WTC11 (cell line): ENCODE measurements at regions not wholly inside any gene's neighbourhood (a gene's known extent, or its start where the extent isn't known, plus 50 kb on each side); places are given as distances from the start of the nearest gene placed in this dataset.

ENCODE experiments used
- ATAC-seq: fragments of 200-7000 bp; cut with Tn5 transposase; 2 replicates; pipeline ENCODE4 v1.10.0; 2021; ENCODE audit warnings: mild to moderate bottlenecking, moderate library complexity
- CTCF ChIA-PET: fragments of 300-600 bp; sonication (Branson Sonifier 250); formaldehyde crosslinking; loops from one replicate; lab custom pipeline; 2021; ENCODE audit warnings: antibody characterized with exemption; lab: Charles Lee
- POLR2A ChIA-PET: fragments of 350-600 bp; sonication (Branson Sonifier 250); formaldehyde crosslinking; loops from one replicate; lab custom pipeline; 2021; ENCODE audit warnings: antibody characterized with exemption; lab: Charles Lee
- DNase-seq: peaks from one replicate; pipeline ENCODE4 v3.0.0; 2021; ENCODE audit warnings: low spot score
- H3K27ac Mint-ChIP-seq: 2 replicates; pipeline ENCODE4 v1.8.0; 2021; ENCODE audit warnings: mixed read lengths
- H3K27me3 Mint-ChIP-seq: 2 replicates; pipeline ENCODE4 v1.8.0; 2021; ENCODE audit warnings: low read depth, mild to moderate bottlenecking, moderate library complexity, mixed read lengths
- H3K36me3 Mint-ChIP-seq: 2 replicates; pipeline ENCODE4 v1.8.0; 2021; ENCODE audit warnings: mixed read lengths
- H3K4me1 Mint-ChIP-seq: 2 replicates; pipeline ENCODE4 v1.8.0; 2022; ENCODE audit warnings: mixed read lengths
- H3K4me3 Mint-ChIP-seq: 2 replicates; pipeline ENCODE4 v1.8.0; 2021; ENCODE audit warnings: mild to moderate bottlenecking, moderate library complexity, mixed read lengths
- H3K9me3 Mint-ChIP-seq: 2 replicates; pipeline ENCODE4 v1.8.0; 2021; ENCODE audit warnings: mixed read lengths
- ATF1 ChIP-seq: sonication (generic); formaldehyde crosslinking; IDR thresholded peaks from 2 replicates; pipeline ENCODE4 v1.8.1; 2023; ENCODE audit warnings: mild to moderate bottlenecking, moderate library complexity, missing genetic modification reagents
- ATF2 ChIP-seq: sonication (generic); formaldehyde crosslinking; IDR thresholded peaks from 2 replicates; pipeline ENCODE4 v1.8.1; 2022; ENCODE audit warnings: low read depth, missing genetic modification reagents, borderline replicate concordance
- ETV6 ChIP-seq: sonication (generic); formaldehyde crosslinking; IDR thresholded peaks from 2 replicates; pipeline ENCODE4 v1.8.1; 2022; ENCODE audit warnings: mild to moderate bottlenecking, missing genetic modification reagents
- FOXJ3 ChIP-seq: sonication (generic); formaldehyde crosslinking; IDR thresholded peaks from 2 replicates; pipeline ENCODE4 v1.9.0; 2021; ENCODE audit warnings: missing genetic modification reagents, mild to moderate bottlenecking, borderline replicate concordance
- FOXP1 ChIP-seq: sonication (generic); formaldehyde crosslinking; IDR thresholded peaks from 2 replicates; pipeline ENCODE4 v1.8.0; 2022; ENCODE audit warnings: missing genetic modification reagents, mild to moderate bottlenecking, moderate library complexity, borderline replicate concordance
- GRHL2 ChIP-seq: fragments of 250-450 bp; sonication (Bioruptor Pico); IDR thresholded peaks from 2 replicates; pipeline ENCODE4 v1.8.0; 2022; ENCODE audit warnings: mild to moderate bottlenecking, moderate library complexity; ENCODE audit not compliant: insufficient replicate concordance, severe bottlenecking
- HMGXB4 ChIP-seq: sonication (generic); formaldehyde crosslinking; IDR thresholded peaks from 2 replicates; pipeline ENCODE4 v1.8.1; 2023; ENCODE audit warnings: mild to moderate bottlenecking, moderate library complexity, missing genetic modification reagents
- JUN ChIP-seq: sonication (generic); formaldehyde crosslinking; IDR thresholded peaks from 2 replicates; pipeline ENCODE4 v1.8.0; 2023; ENCODE audit warnings: mild to moderate bottlenecking, missing genetic modification reagents
- MYBL2 ChIP-seq: sonication (generic); formaldehyde crosslinking; IDR thresholded peaks from 2 replicates; pipeline ENCODE4 v1.8.1; 2023; ENCODE audit warnings: mild to moderate bottlenecking, moderate library complexity, missing genetic modification reagents
- NFYB ChIP-seq: sonication (generic); formaldehyde crosslinking; conservative IDR thresholded peaks from 2 replicates; pipeline ENCODE4 v1.8.0; 2022; ENCODE audit warnings: low read depth, missing genetic modification reagents
- OVOL2 ChIP-seq: fragments of 250-450 bp; sonication (Bioruptor Pico); IDR thresholded peaks from 2 replicates; pipeline ENCODE4 v1.9.0; 2021; ENCODE audit warnings: mild to moderate bottlenecking, borderline replicate concordance
- PREB ChIP-seq: sonication (generic); formaldehyde crosslinking; IDR thresholded peaks from 2 replicates; pipeline ENCODE4 v1.8.1; 2022; ENCODE audit warnings: mild to moderate bottlenecking, missing genetic modification reagents, moderate library complexity, borderline replicate concordance
- PRRX2 ChIP-seq: fragments of 250-450 bp; sonication (Bioruptor Pico); IDR thresholded peaks from 2 replicates; pipeline ENCODE4 v1.8.0; 2021; ENCODE audit warnings: mild to moderate bottlenecking
- SMAD3 ChIP-seq: sonication (generic); formaldehyde crosslinking; IDR thresholded peaks from 2 replicates; pipeline ENCODE4 v1.8.0; 2022; ENCODE audit warnings: missing genetic modification reagents, mild to moderate bottlenecking, borderline replicate concordance
- TEAD1 ChIP-seq: sonication (generic); formaldehyde crosslinking; IDR thresholded peaks from 2 replicates; pipeline ENCODE4 v1.8.0; 2022; ENCODE audit warnings: mild to moderate bottlenecking, missing genetic modification reagents
- ZBTB43 ChIP-seq: sonication (generic); formaldehyde crosslinking; IDR thresholded peaks from 2 replicates; pipeline ENCODE4 v1.8.1; 2023; ENCODE audit warnings: mild to moderate bottlenecking, missing genetic modification reagents
- ZMAT4 ChIP-seq: fragments of 250-450 bp; sonication (Bioruptor Pico); IDR thresholded peaks from 2 replicates; pipeline ENCODE4 v1.9.0; 2021; ENCODE audit warnings: mild to moderate bottlenecking
- ZNF416 ChIP-seq: fragments of 250-450 bp; sonication (Bioruptor Pico); IDR thresholded peaks from 2 replicates; pipeline ENCODE4 v1.9.0; 2021; ENCODE audit warnings: mild to moderate bottlenecking, inconsistent platforms
- ZNF423 ChIP-seq: fragments of 250-450 bp; sonication (Bioruptor Pico); IDR thresholded peaks from 2 replicates; pipeline ENCODE4 v2.1.2; 2022; ENCODE audit warnings: mild to moderate bottlenecking, moderate library complexity
- TF ChIP-seq, protein P1 (sequence below): sonication (generic); formaldehyde crosslinking; IDR thresholded peaks from 2 replicates; pipeline ENCODE4 v1.8.0; 2022; ENCODE audit warnings: missing genetic modification reagents
- TF ChIP-seq, protein P2 (sequence below): sonication (generic); formaldehyde crosslinking; IDR thresholded peaks from 2 replicates; pipeline ENCODE4 v1.8.0; 2022; ENCODE audit warnings: mild to moderate bottlenecking, missing genetic modification reagents
- TF ChIP-seq, protein P3 (sequence below): sonication (generic); formaldehyde crosslinking; IDR thresholded peaks from 2 replicates; pipeline ENCODE4 v1.8.0; 2022; ENCODE audit warnings: mild to moderate bottlenecking, missing genetic modification reagents

DNA sequence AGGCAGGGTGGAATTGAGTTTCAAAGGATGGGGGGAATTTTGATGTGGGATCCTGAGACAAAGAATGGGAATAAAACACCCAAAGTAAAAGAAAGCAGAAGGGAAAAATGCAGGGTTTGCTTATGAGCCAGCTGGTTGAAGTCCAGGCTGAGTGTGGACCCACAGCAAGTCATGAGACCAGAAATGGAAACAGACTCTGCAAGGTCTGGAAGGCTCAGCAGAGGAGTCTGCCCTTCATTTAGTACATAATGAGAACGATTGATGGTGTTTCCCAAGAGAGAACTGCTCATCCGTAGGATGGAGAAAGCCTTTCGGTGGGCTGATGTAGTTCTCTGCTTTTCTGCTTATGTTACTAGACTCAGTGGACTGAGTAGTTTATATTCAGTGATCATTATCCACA is 259.1 kb downstream of the C4orf33 start:
- Mint-ChIP-seq H3K27me3 (no peaks in the 10 kb centered on the region), H3K4me3 (no peak overlapping the region), H3K36me3 (no peaks in the 10 kb centered on the region), H3K4me1 (peaks cover 5% of the 10 kb centered on the region), H3K9me3 (no peaks in the 10 kb centered on the region), H3K27ac (no peak overlapping the region)
- no peak for ATAC-seq
- ChIA-PET POLR2A (no interaction called here), CTCF (no interaction called here)
- TF ChIP-seq, protein P1, sequence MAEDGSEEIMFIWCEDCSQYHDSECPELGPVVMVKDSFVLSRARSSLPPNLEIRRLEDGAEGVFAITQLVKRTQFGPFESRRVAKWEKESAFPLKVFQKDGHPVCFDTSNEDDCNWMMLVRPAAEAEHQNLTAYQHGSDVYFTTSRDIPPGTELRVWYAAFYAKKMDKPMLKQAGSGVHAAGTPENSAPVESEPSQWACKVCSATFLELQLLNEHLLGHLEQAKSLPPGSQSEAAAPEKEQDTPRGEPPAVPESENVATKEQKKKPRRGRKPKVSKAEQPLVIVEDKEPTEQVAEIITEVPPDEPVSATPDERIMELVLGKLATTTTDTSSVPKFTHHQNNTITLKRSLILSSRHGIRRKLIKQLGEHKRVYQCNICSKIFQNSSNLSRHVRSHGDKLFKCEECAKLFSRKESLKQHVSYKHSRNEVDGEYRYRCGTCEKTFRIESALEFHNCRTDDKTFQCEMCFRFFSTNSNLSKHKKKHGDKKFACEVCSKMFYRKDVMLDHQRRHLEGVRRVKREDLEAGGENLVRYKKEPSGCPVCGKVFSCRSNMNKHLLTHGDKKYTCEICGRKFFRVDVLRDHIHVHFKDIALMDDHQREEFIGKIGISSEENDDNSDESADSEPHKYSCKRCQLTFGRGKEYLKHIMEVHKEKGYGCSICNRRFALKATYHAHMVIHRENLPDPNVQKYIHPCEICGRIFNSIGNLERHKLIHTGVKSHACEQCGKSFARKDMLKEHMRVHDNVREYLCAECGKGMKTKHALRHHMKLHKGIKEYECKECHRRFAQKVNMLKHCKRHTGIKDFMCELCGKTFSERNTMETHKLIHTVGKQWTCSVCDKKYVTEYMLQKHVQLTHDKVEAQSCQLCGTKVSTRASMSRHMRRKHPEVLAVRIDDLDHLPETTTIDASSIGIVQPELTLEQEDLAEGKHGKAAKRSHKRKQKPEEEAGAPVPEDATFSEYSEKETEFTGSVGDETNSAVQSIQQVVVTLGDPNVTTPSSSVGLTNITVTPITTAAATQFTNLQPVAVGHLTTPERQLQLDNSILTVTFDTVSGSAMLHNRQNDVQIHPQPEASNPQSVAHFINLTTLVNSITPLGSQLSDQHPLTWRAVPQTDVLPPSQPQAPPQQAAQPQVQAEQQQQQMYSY (CRISPR knock-in tag), result no peak
- no peak for TF ChIP-seq TEAD1 (CRISPR knock-in tag)
- no peak for TF ChIP-seq JUN (CRISPR knock-in tag)
- no peak for TF ChIP-seq ZNF416 (CRISPR knock-in tag)
- TF ChIP-seq ATF1 (CRISPR knock-in tag), result no peak
- TF ChIP-seq OVOL2 (CRISPR knock-in tag), result no peak
- TF ChIP-seq, protein P2, sequence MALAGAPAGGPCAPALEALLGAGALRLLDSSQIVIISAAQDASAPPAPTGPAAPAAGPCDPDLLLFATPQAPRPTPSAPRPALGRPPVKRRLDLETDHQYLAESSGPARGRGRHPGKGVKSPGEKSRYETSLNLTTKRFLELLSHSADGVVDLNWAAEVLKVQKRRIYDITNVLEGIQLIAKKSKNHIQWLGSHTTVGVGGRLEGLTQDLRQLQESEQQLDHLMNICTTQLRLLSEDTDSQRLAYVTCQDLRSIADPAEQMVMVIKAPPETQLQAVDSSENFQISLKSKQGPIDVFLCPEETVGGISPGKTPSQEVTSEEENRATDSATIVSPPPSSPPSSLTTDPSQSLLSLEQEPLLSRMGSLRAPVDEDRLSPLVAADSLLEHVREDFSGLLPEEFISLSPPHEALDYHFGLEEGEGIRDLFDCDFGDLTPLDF, result no peak
- no peak for TF ChIP-seq MYBL2 (CRISPR knock-in tag)
- no peak for TF ChIP-seq HMGXB4 (CRISPR knock-in tag)
- TF ChIP-seq PRRX2 (CRISPR knock-in tag), result no peak
- TF ChIP-seq FOXJ3 (CRISPR knock-in tag), result no peak
- TF ChIP-seq ATF2 (CRISPR knock-in tag), result no peak
- no peak for DNase-seq

DNA sequence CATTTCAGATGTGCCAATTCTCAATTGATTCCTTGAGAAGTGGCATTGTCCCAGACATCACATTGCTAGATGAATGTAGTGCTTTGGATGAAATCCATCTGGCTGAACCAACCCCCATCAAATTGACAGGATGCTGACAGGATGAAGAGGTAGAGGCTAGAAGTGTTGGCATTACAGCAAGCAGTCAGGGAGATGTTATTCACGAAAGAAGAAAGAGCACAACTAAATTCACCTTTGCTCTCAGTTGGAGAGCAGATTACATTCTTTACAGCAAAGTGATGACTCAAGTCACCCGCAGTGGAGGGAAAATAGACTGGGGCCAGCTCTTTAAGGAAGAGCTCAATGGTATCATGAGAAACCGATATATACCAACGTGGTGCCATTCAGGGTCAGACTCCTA is 259.6 kb downstream of the C4orf33 start:
- CTCF ChIA-PET, result no interaction called here
- DNase-seq (no peak), ATAC-seq (peak; percentile 36)
- no peak overlapping the region for H3K27ac Mint-ChIP-seq
- H3K9me3 Mint-ChIP-seq, result no peaks in the 10 kb centered on the region
- H3K36me3 Mint-ChIP-seq, result no peaks in the 10 kb centered on the region
- H3K4me3 Mint-ChIP-seq, result no peak overlapping the region
- no peaks in the 10 kb centered on the region for H3K27me3 Mint-ChIP-seq
- POLR2A ChIA-PET, result no interaction called here
- H3K4me1 Mint-ChIP-seq, result peaks cover 5% of the 10 kb centered on the region
- TF ChIP-seq PREB (CRISPR knock-in tag), result no peak
- no peak for TF ChIP-seq ZBTB43
- no peak for TF ChIP-seq ETV6 (CRISPR knock-in tag)
- no peak for TF ChIP-seq OVOL2 (CRISPR knock-in tag)
- TF ChIP-seq, protein P3, sequence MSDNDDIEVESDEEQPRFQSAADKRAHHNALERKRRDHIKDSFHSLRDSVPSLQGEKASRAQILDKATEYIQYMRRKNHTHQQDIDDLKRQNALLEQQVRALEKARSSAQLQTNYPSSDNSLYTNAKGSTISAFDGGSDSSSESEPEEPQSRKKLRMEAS, result no peak
- no peak for TF ChIP-seq JUN (CRISPR knock-in tag)
- TF ChIP-seq GRHL2 (CRISPR knock-in tag), result no peak
- TF ChIP-seq ZMAT4 (CRISPR knock-in tag), result no peak
- TF ChIP-seq SMAD3 (CRISPR knock-in tag), result no peak
- no peak for TF ChIP-seq FOXP1 (CRISPR knock-in tag)
- no peak for TF ChIP-seq ZNF423 (CRISPR knock-in tag)
- no peak for TF ChIP-seq NFYB (CRISPR knock-in tag)
